ENCODE measurements at regions not wholly inside any gene's neighbourhood (a gene's known extent, or its start where the extent isn't known, plus 50 kb on each side); places are given as distances from the start of the nearest gene placed in this dataset.
"Not testable (repeated sequence)": the region's sequence is repeated elsewhere in the genome, so short reads cannot be mapped to it uniquely, and the experiment has no call there.

DNA sequence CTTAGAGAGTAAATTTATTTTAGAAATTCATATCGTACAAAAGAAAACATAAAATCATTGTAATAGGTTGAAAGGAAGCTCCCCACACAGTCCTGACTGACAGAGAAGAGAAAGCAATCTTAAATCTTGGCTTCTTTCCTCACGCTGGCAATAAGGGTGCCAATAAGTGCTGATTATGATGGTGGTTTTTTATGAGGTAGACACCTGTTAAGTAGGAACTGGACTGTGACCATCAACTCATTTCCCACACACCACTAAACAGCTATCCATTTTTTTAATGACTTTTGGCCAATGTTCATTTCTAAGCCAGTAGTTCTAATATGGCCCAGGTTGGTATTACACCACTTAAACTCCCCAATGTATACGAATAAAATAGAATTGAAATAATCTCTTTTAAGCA is 893.5 kb upstream of the NUDT12 start:
- no peak for DNase-seq

GRCh38 chr5:104452550-104452949 is 890.0 kb upstream of the NUDT12 start:
- DNase-seq = no peak

- DNase-seq = not testable (repeated sequence)
Measured at GRCh38 chr5:104451911-104452310, 889.3 kb upstream of the NUDT12 start.

DNA sequence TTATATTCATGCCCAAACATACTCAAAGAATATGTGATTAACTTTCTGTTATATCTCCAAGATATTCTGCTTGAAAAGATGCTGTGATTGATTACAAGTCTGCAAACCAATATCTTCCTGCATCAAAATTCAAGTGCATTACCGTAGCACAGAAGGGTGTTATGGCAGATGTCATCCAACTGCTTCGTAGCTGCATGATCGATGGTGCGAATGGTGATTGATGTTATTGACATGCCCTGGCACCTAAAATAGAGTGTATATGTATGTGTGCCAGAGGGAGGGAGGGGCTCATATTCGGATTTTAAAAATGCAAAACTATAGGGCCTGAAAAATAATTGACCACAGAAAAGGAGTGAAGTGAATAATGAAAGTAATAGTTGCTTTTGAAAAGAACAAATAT is 882.1 kb upstream of the NUDT12 start:
- no peak for DNase-seq

DNA sequence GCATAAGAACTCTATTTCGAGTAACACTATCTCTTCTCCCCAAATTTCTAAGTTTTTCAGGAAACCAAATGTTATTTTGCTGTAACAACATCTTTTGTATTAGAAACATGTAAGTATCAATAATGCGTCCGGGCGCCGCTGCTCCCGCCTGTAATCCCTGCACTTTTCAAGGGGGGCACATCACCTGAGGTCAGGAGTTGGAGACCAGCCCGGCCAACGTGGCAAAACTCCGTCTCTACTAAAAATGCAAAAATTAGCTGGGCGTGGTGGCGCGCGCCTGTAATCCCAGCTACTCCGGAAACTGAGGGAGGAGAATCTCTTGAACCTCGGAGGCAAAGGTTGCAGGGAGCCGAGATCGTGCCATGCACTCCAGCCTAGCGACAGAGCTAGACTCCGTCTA is 881.1 kb upstream of the NUDT12 start:
- no peak for DNase-seq

- no peak for DNase-seq
Measured at GRCh38 chr5:104431981-104432380, 869.4 kb upstream of the NUDT12 start.

DNA sequence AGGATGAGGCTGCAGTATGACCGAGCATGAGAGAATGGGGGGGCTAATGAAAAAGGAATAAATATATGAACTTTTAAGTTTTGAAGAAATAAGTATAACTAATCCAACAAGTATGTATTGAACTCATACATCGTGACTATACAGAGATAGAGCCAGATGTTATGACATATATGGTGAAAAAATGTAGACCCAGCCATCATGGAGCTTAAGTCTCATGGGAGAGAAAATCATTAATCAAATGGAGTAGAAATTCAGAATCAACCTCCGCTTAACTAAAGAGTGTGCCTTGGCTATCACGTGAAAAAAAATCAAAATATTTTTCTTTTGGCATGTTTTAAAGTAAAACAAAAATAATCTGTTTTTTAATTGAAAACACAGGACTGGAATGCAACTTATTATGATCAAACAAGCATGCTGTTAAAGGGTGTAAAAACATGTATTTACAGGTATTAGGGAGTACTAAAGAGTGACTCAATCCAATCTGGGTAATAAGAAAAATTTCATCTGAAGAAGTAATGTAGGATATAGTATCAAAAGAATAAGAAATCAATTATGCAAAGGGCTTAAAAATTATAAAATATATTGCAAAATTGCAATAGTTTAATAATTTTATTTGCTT is 868.5 kb upstream of the NUDT12 start:
- DNase-seq = no peak

GRCh38 chr5:104429911-104430310 is 867.3 kb upstream of the NUDT12 start:
- no peak for DNase-seq

DNA sequence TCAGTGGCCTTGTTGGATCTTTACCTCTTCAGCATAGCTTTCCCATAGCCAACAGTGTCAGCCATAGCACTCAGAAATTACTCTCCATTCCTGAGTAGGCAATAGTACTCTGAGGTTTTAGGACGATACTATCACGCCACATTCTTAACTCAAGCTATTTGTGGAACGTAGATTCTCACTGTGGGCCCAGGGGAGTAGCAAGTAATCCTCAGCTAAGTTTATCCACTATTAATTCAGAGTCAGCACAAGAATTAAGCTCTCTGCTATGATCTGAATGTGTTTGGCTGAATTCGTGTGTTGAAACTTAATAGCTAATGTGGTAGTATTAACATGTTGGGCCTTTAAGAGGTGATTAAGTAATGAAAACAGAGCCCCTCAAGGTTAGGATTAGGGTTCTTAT is 858.8 kb upstream of the NUDT12 start:
- no peak for DNase-seq

DNA sequence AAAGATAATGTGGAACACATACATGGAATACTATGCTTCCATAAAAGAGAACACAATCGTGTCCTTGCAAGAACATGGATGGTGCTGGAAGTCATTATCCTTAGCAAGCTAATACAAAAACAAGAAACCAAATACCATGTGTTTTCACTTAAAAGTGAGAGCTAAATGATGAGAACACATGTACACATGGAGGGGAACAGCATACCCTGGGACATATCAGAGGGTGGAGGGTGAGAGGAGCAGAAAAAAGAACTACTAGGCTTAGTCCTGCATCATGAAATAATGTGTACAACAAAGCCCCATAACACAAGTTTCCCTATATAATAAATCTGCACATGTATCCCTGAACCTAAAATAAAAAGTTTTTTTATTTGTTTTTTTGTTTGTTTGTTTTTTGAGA is 855.5 kb upstream of the NUDT12 start:
- no peak for DNase-seq

DNA sequence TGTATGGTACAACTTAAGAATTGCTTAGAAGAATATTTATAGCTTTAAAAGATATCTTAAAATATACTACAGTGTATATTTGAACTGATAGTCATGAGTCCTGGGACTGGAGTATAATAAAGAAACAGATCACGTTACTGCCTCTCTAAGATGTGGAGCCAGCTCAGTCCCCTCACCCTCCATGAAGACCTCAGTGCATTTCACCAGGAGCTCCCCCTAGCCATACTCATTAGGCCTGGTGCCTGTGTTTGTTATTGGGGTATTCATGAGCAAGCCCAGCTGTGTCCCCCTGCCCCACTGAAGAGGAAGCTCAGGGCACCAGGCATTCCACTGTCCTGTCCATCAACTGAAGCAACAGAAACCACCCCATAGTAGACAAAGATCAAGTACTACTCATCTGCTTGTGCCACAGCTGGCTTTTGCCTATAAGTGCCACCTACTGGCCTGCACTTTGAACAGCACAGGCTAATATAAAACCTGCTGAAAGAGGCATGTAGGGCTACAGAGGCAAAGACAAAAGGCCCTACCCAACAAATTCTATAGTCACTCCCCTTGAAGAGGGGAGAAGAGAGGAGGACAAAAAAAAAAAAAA is 850.2 kb upstream of the NUDT12 start:
- peak; percentile 1 for DNase-seq

DNA sequence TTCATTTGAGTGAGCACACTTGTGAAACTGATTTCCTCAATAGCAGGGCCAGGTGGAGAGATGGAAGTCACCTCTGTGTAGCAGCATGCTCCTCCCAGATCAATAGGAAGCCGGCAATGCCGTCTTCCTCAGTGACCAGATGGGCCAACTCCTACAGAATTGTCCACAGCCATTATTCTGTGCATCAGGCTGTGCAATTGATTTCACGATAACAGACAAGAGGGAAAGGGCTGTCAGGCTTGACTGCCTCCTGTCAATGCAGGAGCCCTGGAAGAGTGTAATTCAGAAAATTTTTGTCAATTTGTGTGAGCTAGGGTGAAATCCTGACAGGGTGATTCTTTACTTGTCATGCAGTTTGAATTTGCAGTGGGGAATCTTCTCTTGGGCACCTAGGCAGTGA is 838.4 kb upstream of the NUDT12 start:
- DNase-seq = no peak

DNA sequence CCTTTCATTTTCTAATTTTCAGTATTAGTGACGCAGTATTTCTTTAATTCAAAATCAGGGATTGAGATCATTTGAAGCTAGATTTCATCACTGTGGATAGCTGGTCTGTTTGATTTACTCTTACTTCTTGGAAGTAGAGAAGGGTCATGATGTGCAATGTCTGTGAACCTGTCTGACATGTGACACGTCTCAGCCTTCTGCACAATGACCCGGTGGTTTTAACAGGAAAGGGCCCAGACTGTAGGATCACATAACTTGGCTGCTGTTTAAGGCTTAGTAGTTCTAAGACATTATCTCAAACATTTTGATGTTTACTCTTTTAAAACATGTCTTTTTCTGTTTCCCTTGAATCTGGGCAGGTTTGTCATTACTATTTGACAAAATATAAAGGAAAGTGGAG is 823.3 kb upstream of the NUDT12 start:
- no peak for DNase-seq

DNA sequence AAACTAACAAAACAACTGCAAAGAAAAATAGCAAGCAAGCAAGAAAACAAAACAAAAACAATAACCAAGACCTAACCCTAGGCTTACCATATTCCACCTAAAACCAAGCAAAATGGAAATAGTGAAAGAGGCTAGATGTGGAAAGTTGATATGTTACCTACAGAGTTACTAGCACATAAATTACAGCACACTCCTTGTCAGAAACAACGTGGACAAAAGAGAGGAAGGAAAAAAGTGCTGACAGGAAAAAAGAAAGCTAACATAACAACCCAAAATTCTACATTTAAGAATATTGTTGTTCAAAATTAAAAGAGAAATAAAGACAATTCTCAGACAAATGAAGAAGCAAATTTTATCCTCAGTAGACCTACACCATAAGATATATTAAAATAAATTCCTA is 812.8 kb upstream of the NUDT12 start:
- no peak for DNase-seq

- DNase-seq = no peak
Measured at GRCh38 chr5:104372796-104373195, 810.2 kb upstream of the NUDT12 start.

DNA sequence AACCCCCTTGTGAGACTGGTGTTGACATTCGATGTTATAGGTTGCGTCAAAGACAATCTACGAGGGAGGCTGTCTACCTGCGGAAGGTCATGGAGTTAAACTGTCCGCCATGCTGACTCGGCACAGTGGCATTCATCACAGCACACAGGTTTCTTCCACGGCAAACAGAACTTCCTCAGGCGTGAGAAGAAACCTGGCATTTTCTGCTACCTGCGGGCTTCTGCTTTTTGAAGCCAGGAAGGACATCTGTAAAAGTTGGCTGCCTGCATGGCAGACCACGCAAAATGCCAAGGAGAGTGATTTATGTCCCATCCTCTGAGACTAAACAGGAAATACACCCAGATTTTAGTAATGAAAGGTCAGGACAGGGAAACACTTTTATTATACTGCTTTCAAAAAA is 809.8 kb upstream of the NUDT12 start:
- DNase-seq = no peak

DNA sequence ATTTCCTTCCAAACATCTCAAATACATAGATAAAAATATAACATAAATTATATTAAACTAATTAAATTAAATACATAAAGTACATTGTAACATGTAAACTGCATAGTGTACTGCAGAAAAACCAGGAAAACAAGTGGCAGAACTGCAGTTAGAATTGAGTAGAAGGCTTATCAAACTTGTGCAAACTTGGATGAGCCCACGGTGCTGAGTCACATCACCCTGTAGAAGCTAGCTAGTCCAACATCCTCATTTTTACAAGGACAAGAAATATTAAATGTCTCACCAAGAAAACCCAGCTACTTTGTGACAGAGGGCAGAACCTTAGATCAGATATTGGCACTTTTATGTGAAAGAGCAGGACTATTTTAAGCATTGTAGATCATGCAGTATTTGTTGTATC is 807.9 kb upstream of the NUDT12 start:
- no peak for DNase-seq

DNA sequence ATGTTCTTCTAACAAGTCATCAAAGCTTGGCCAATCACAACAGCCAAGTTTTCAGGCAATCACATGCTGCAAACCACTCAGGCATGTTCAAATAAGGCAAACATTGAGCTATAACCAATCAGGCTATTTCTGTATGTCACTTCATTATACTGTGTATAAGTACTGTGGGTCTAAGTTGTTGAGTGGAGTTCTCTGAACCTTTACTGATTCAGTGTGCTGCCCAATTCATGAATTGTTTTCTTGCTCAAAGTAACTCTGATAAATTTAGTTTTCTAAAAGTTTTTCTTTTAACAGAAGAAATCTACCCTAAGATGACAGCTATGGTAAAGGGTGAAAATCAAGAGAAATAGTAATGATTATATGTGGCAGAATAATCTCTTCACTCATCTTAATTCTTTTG is 805.4 kb upstream of the NUDT12 start:
- DNase-seq = no peak

DNA sequence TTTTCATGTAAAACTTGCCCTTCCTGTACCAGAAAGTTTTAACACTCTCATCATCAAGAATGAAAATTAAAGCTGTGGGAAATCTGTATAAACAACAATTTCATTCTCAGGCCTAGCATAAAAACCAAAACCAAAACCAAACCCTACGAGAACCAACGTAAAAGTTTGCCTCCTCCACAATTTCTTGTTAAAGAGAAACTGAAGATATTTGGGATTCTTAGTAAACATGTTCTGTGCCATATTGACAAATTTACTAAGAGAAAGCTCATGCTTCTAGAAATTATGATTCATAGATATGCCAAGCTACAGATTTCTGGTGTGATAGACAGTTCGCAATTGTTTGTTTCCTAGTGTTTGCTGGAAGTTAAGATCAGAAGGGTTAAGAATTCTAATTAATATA is 801.0 kb upstream of the NUDT12 start:
- DNase-seq = no peak

- DNase-seq = no peak
Measured at GRCh38 chr5:104361932-104362331, 799.3 kb upstream of the NUDT12 start.

DNA sequence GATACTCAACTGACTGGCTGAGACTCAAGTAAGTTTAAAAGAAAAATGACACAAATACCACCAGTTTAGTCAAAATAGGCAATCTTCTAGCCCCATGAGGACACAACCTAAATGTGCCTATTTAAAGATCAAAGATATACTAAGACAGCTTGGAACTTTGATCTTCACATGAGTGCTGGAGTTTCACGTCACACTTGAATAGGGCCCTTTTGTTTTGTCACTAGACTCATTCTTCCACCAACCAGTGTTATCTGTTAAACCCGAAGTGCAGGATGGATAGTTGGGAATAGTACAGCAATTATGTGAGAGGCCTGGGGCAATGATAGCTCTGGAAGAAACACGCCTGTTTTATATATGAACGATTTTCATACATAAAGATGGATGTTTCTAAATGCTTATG is 792.8 kb upstream of the NUDT12 start:
- DNase-seq = no peak

GRCh38 chr5:104353371-104353770 is 790.8 kb upstream of the NUDT12 start:
- DNase-seq = no peak

DNA sequence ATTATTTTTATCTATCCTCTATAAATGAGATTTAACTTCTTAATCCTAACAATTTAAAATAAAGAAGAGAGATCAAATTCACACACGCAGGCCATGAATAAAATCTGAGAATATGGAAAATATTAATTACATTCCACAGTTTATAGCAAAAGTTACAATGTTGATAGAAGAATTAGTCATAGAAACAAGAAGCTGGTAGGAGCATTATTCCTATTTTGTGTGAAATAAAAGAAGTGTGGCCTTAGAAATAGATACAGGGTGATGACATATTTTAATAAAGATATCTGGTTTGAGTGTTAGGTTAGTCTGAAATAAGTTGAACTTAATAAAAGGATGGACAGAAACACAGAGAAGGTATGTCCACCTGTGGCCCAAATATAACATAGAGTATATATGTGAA is 790.4 kb upstream of the NUDT12 start:
- DNase-seq = no peak

DNA sequence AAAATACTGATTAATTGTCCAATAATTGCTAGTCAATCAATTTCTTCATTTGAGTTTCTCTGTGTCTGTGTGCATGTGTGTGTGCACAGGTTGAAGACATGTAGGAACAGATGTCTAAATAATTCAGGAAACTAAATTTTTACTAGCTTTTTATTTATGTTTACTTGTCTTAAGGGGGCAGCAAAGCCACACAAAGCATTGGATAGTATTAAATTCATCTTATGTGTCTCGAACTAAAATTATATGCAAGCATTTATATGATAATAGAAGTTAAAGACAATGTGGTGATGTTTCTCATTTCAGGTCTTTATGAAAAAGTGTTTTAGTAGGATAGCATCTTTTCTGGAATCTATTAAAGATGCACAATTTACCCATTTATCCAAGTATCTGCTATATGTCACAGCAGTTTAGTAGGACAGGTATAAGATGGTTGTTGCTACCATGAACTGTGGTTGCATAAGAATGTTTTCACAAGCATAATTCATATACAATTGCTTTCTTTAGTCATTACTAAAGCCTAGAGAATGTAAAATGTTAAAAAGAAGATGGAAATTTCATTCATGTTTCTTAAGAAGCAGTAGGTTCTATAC is 784.6 kb upstream of the NUDT12 start:
- no peak for DNase-seq

Measured in activated CD4-positive, alpha-beta T cell treated with anti-CD3 and anti-CD28 coated beads, Interleukin-2, amount 50 U/mL, for 16 hours (primary cell).